H1 (cell line): ENCODE measurements at regions not wholly inside any gene's neighbourhood (a gene's known extent, or its start where the extent isn't known, plus 50 kb on each side); places are given as distances from the start of the nearest gene placed in this dataset.

Experiments
- CTCF ChIA-PET: fragments of 300-600 bp; sonication (Branson Sonifier 250); formaldehyde crosslinking; loops from one replicate; lab custom pipeline; 2021; ENCODE audit not compliant: partially characterized antibody; lab: Charles Lee
- POLR2A ChIA-PET: fragments of 300-600 bp; sonication (Branson Sonifier 250); formaldehyde crosslinking; loops from one replicate; lab custom pipeline; 2021; ENCODE audit warnings: inconsistent platforms; ENCODE audit not compliant: partially characterized antibody; lab: Charles Lee
- DNase-seq, 2 experiments: peaks; one replicate each; pipeline versions ENCODE4 v3.0.0 to v3.0.0-alpha.2; 2010 to 2022; ENCODE audit warnings: low spot score in 2 of 2, low read depth in 1 of 2, mixed read lengths in 1 of 2
- FAIRE-seq: peaks from 2 replicates; lab custom pipeline; 2011; peaks lifted over from hg19 to GRCh38; lab: Jason Lieb, UNC
- H2AFZ ChIP-seq: 2 replicates; pipeline ENCODE4 v1.8.1; 2012; ENCODE audit warnings: low read length, inconsistent platforms
- H2AK5ac ChIP-seq: 2 replicates; pipeline ENCODE4 v1.6.1; 2013; ENCODE audit warnings: low read depth, low read length
- H2BK120ac ChIP-seq: replicated peaks from 2 replicates; pipeline ENCODE3; 2013; ENCODE audit warnings: low read depth, low read length, inconsistent platforms
- H2BK12ac ChIP-seq: 2 replicates; pipeline ENCODE4 v1.6.1; 2013; ENCODE audit warnings: low read depth, low read length
- H2BK15ac ChIP-seq: 2 replicates; pipeline ENCODE4 v1.6.1; 2013; ENCODE audit warnings: low read length
- H2BK20ac ChIP-seq: 2 replicates; pipeline ENCODE4 v1.6.1; 2013; ENCODE audit warnings: low read length
- H2BK5ac ChIP-seq: 2 replicates; pipeline ENCODE4 v1.6.1; 2013; ENCODE audit warnings: low read depth, low read length
- H3K14ac ChIP-seq: 2 replicates; pipeline ENCODE4 v1.6.1; 2013; ENCODE audit warnings: inconsistent platforms; ENCODE audit not compliant: insufficient read length
- H3K18ac ChIP-seq: 2 replicates; pipeline ENCODE4 v1.6.1; 2013; ENCODE audit warnings: low read length; ENCODE audit errors: extremely low read depth
- H3K23ac ChIP-seq: 2 replicates; pipeline ENCODE4 v1.6.1; 2013; ENCODE audit warnings: inconsistent platforms; ENCODE audit not compliant: insufficient read length
- H3K23me2 ChIP-seq: 2 replicates; pipeline ENCODE4 v1.6.1; 2013; ENCODE audit warnings: low read depth, low read length
- H3K27ac ChIP-seq: 2 replicates; pipeline ENCODE4 v1.6.1; 2011; ENCODE audit warnings: low read depth, low read length, inconsistent platforms
- H3K27me3 ChIP-seq, 4 experiments: replicated peaks in 1 of 4; 1 replicate in 1 of 4; 2 replicates in 3 of 4; pipeline versions ENCODE4 v1.6.1 to v1.8.1; 2011 to 2013; ENCODE audit warnings: low read length in 3 of 4, mild to moderate bottlenecking in 3 of 4, inconsistent platforms in 2 of 4, mixed read lengths in 2 of 4, moderate library complexity in 1 of 4; ENCODE audit not compliant: control insufficient read depth in 3 of 4, insufficient read depth in 3 of 4; ENCODE audit errors: extremely low read depth in 1 of 4
- H3K36me3 ChIP-seq, 4 experiments: 2 replicates each; pipeline versions ENCODE4 v1.6.1 to v1.8.1; 2011 to 2013; ENCODE audit warnings: mild to moderate bottlenecking in 4 of 4, low read length in 3 of 4, moderate library complexity in 2 of 4, control low read depth in 1 of 4, inconsistent platforms in 1 of 4; ENCODE audit not compliant: insufficient read depth in 4 of 4, control insufficient read depth in 2 of 4
- H3K4ac ChIP-seq: replicated peaks from 2 replicates; pipeline ENCODE3; 2013; ENCODE audit warnings: low read length, low read depth, mixed read lengths, inconsistent platforms; ENCODE audit not compliant: insufficient read length
- H3K4me1 ChIP-seq, 4 experiments: replicated peaks in 1 of 4; 1 replicate in 1 of 4; 2 replicates in 3 of 4; pipeline versions ENCODE4 v1.6.1 to v1.8.1; 2011 to 2013; ENCODE audit warnings: low read length in 3 of 4, inconsistent platforms in 2 of 4, mixed read lengths in 1 of 4; ENCODE audit not compliant: insufficient read depth in 4 of 4, control insufficient read depth in 3 of 4
- H3K4me2 ChIP-seq, 2 experiments: 2 replicates each; pipeline versions ENCODE4 v1.6.1 to v1.8.1; 2011 to 2013; ENCODE audit warnings: low read depth in 2 of 2, low read length in 2 of 2, control low read depth in 1 of 2, inconsistent platforms in 1 of 2, mild to moderate bottlenecking in 1 of 2; ENCODE audit not compliant: insufficient read depth in 1 of 2
- H3K4me3 ChIP-seq, 4 experiments: fragments of 200-600, 300-600 bp in 1 of 4; sonication (generic), shearing (Covaris generic), sonication (Bioruptor Twin) in 1 of 4; 2 replicates each; pipeline versions ENCODE4 v1.5.1 to v1.8.1; 2011 to 2016; ENCODE audit warnings: low read length in 4 of 4, low read depth in 3 of 4, control low read depth in 2 of 4, inconsistent platforms in 2 of 4, mild to moderate bottlenecking in 2 of 4, mixed read lengths in 1 of 4, moderate library complexity in 1 of 4; ENCODE audit not compliant: insufficient read depth in 2 of 4; ENCODE audit errors: extremely low read depth in 1 of 4
- H3K56ac ChIP-seq: replicated peaks from 2 replicates; pipeline ENCODE3; 2013; ENCODE audit warnings: low read depth, mild to moderate bottlenecking, mixed read lengths, low read length, inconsistent platforms; ENCODE audit not compliant: insufficient read length
- H3K79me1 ChIP-seq: 2 replicates; pipeline ENCODE4 v1.6.1; 2013; ENCODE audit warnings: low read depth, low read length, control low read depth
- H3K79me2 ChIP-seq, 2 experiments: 2 replicates each; pipeline versions ENCODE4 v1.6.1 to v1.8.1; 2012 to 2013; ENCODE audit warnings: low read length in 2 of 2, mild to moderate bottlenecking in 2 of 2, inconsistent platforms in 1 of 2; ENCODE audit not compliant: insufficient read depth in 2 of 2, control insufficient read depth in 1 of 2
- H3K9ac ChIP-seq, 4 experiments: replicated peaks in 1 of 4; 1 replicate in 1 of 4; 2 replicates in 3 of 4; pipeline versions ENCODE4 v1.6.1 to v1.8.1; 2011 to 2013; ENCODE audit warnings: low read depth in 3 of 4, low read length in 3 of 4, control low read depth in 2 of 4, mild to moderate bottlenecking in 2 of 4, moderate library complexity in 2 of 4, inconsistent platforms in 1 of 4; ENCODE audit errors: extremely low read depth in 1 of 4
- H3K9me3 ChIP-seq, 2 experiments: 2 replicates each; pipeline versions ENCODE4 v1.6.1 to v1.8.1; 2012 to 2013; ENCODE audit warnings: mild to moderate bottlenecking in 2 of 2, moderate library complexity in 2 of 2, control low read depth in 1 of 2, inconsistent platforms in 1 of 2, low read depth in 1 of 2, low read length in 1 of 2, mixed read lengths in 1 of 2; ENCODE audit not compliant: insufficient read depth in 2 of 2
- H4K20me1 ChIP-seq, 2 experiments: replicated peaks in 1 of 2; 2 replicates each; pipeline versions ENCODE3 to v1.8.1; 2011 to 2013; ENCODE audit warnings: inconsistent platforms in 2 of 2, low read length in 2 of 2, mild to moderate bottlenecking in 1 of 2; ENCODE audit not compliant: insufficient read depth in 2 of 2, control insufficient read depth in 1 of 2
- H4K5ac ChIP-seq: 2 replicates; pipeline ENCODE4 v1.6.1; 2013; ENCODE audit warnings: low read length, low read depth, mixed read lengths, inconsistent platforms; ENCODE audit not compliant: insufficient read length
- H4K8ac ChIP-seq: 2 replicates; pipeline ENCODE4 v1.8.0; 2013; ENCODE audit warnings: mild to moderate bottlenecking, moderate library complexity, low read length, inconsistent platforms; ENCODE audit not compliant: insufficient read depth; ENCODE audit errors: extremely low read depth
- H4K91ac ChIP-seq: replicated peaks from 2 replicates; pipeline ENCODE3; 2013; ENCODE audit warnings: low read length, mixed read lengths, inconsistent platforms; ENCODE audit not compliant: insufficient read length
- ASH2L ChIP-seq: fragments of 200-600, 300-600 bp; sonication (generic); IDR thresholded peaks from one replicate; pipeline ENCODE4 v1.7.1; 2017; ENCODE audit warnings: low read length
- CHD1 ChIP-seq: IDR thresholded peaks from 2 replicates; pipeline ENCODE4 v1.6.1; 2012; ENCODE audit warnings: low read depth, low read length, improper control_type of control experiment
- FOSL1 ChIP-seq: IDR thresholded peaks from 2 replicates; pipeline ENCODE4 v1.6.1; 2011; ENCODE audit warnings: mild to moderate bottlenecking, low read depth, low read length, moderate library complexity; ENCODE audit not compliant: insufficient read depth
- GTF2F1 ChIP-seq: IDR thresholded peaks from 2 replicates; pipeline ENCODE4 v1.6.1; 2012; ENCODE audit warnings: low read depth, low read length, improper control_type of control experiment, borderline replicate concordance
- NRF1 ChIP-seq: IDR thresholded peaks from 2 replicates; pipeline ENCODE4 v1.6.1; 2011; ENCODE audit warnings: mild to moderate bottlenecking, low read depth, low read length, improper control_type of control experiment
- POLR2AphosphoS5 ChIP-seq: IDR thresholded peaks from 2 replicates; pipeline ENCODE4 v1.6.1; 2011; ENCODE audit warnings: low read depth, low read length
- RAD21 ChIP-seq, 2 experiments: IDR thresholded peaks in 1 of 2; conservative IDR thresholded peaks in 1 of 2; 2 replicates each; pipeline ENCODE4 v1.6.1; 2011; ENCODE audit warnings: low read depth in 2 of 2, low read length in 2 of 2, improper control_type of control experiment in 1 of 2, inconsistent platforms in 1 of 2, mild to moderate bottlenecking in 1 of 2, moderate library complexity in 1 of 2
- RFX5 ChIP-seq: IDR thresholded peaks from 2 replicates; pipeline ENCODE4 v1.6.1; 2011; ENCODE audit warnings: low read depth, low read length, improper control_type of control experiment, borderline replicate concordance
- SIX5 ChIP-seq: IDR thresholded peaks from 2 replicates; pipeline ENCODE4 v1.6.1; 2011; ENCODE audit warnings: mild to moderate bottlenecking, low read depth, low read length
- TAF1 ChIP-seq: IDR thresholded peaks from 2 replicates; pipeline ENCODE4 v1.6.1; 2011; ENCODE audit warnings: mild to moderate bottlenecking, low read depth, low read length
- TBP ChIP-seq: IDR thresholded peaks from 2 replicates; pipeline ENCODE4 v1.6.1; 2011; ENCODE audit warnings: low read depth, low read length, improper control_type of control experiment
- TCF12 ChIP-seq: IDR thresholded peaks from 2 replicates; pipeline ENCODE4 v1.6.1; 2011; ENCODE audit warnings: low read depth, mild to moderate bottlenecking, low read length
- WGBS, 2 experiments: shearing (Covaris generic) in 1 of 2; methylation state at CpG; one replicate each; pipeline versions ENCODE4 v1.1.6 to v1.1.7; 2013 to 2015; ENCODE audit warnings: low lambda C conversion rate in 2 of 2, mixed read lengths in 2 of 2, inconsistent platforms in 1 of 2, low coverage in 1 of 2, missing lambda C conversion rate in 1 of 2; ENCODE audit not compliant: insufficient replicate concordance in 2 of 2, insufficient coverage in 1 of 2, insufficient read length in 1 of 2; ENCODE audit errors: extremely low coverage in 1 of 2, missing lambda C conversion rate in 1 of 2; 5-methylcytosine and 5-hydroxymethylcytosine counted together
- TF ChIP-seq, protein P1 (sequence below): IDR thresholded peaks from 2 replicates; pipeline ENCODE4 v1.6.1; 2011; ENCODE audit warnings: low read length, improper control_type of control experiment
- TF ChIP-seq, protein P2 (sequence below): IDR thresholded peaks from 2 replicates; pipeline ENCODE4 v1.6.1; 2012; ENCODE audit warnings: inconsistent platforms

DNA sequence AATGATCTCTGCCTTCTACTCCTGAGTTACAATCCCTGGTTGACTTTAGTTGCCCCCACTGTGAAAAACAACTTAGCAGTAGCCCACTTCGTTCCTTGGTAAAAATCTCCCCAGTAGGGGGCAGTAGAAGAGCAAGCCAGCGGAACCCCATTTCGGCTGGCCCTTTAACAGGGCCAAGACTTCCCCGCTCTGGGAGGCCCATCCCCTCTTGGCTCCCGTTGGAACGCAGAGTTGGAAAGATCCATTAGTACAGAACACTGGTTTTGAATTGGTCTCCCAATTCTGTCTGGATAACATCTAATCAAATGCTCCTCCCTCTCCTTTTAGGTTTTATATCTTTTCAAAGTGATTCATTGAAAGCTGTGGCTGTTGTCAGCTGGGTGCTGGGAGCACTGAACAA lies 1133.3 kb downstream of the BCL11B start:
- Histone ChIP-seq H2AFZ (peak overlapping the region; percentile 86; the same call in 1 of the 2 replicates), H4K5ac (no peak overlapping the region), H3K27me3 (no peaks in the 10 kb centered on the region), H3K4ac (no peak overlapping the region), H3K18ac (0 out of 2 replicates have a peak overlapping the region, but pooled peaks have one; percentile 14), H3K27ac (no peak overlapping the region), H3K56ac (no peak overlapping the region), H3K9ac (no peak overlapping the region), H3K79me1 (no peaks in the 10 kb centered on the region), H3K79me2 (no peaks in the 10 kb centered on the region), H3K4me3 (no peak overlapping the region), H3K23ac (no peak overlapping the region), H2AK5ac (no peak overlapping the region), H3K14ac (no peak overlapping the region), H3K4me1 (peaks cover 1 to 9% (median 7%) of the 10 kb centered on the region in 4 experiments; a peak in 6 of 7 replicates), H4K91ac (no peak overlapping the region), H2BK15ac (0 out of 2 replicates have a peak overlapping the region, but pooled peaks have one; percentile 53), H2BK20ac (no peak overlapping the region), H2BK5ac (no peak overlapping the region), H2BK12ac (peak overlapping the region; percentile 62; the same call in 1 of the 2 replicates), H3K4me2 (no peak overlapping the region), H3K36me3 (no peaks in the 10 kb centered on the region), H4K8ac (no peak overlapping the region), H4K20me1 (no peaks in the 10 kb centered on the region), H3K9me3 (no peaks in the 10 kb centered on the region), H2BK120ac (no peak overlapping the region), H3K23me2 (no peaks in the 10 kb centered on the region)
- CTCF ChIA-PET = interaction anchor here (0.6 to 4.9 kb wide), 20 partner anchors 9 to 1528 kb away, joined by 3 to 28 read pairs (median 3); no protein-coding TSS in a partner anchor
- POLR2A ChIA-PET = no interaction called here
- DNase-seq = peak; percentile 7 to 76
- WGBS, 2 experiments = 30% methylated on average over 6 of the region's 6 CpGs; no CpG with 5 or more reads in 1 of the 2 experiments
- no peak for FAIRE-seq
- TF ChIP-seq TAF1 (no peak), CHD1 (no peak), ASH2L (no peak), FOSL1 (no peak), RAD21 (IDR thresholded peaks at IDR 0.05 in 1 of 2, conservative IDR thresholded peaks at IDR 0.05 in 1 of 2; ENCODE audit: low read depth in 2 of 2, low read length in 2 of 2) (peak; percentile 89 to 92), TCF12 (no peak), GTF2F1 (no peak), POLR2AphosphoS5 (no peak), SIX5 (no peak), RFX5 (no peak), NRF1 (no peak), TBP (no peak)
- TF ChIP-seq, protein P1, sequence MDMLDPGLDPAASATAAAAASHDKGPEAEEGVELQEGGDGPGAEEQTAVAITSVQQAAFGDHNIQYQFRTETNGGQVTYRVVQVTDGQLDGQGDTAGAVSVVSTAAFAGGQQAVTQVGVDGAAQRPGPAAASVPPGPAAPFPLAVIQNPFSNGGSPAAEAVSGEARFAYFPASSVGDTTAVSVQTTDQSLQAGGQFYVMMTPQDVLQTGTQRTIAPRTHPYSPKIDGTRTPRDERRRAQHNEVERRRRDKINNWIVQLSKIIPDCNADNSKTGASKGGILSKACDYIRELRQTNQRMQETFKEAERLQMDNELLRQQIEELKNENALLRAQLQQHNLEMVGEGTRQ = no peak
- TF ChIP-seq, protein P2, sequence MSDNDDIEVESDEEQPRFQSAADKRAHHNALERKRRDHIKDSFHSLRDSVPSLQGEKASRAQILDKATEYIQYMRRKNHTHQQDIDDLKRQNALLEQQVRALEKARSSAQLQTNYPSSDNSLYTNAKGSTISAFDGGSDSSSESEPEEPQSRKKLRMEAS = no peak
